GM18502 (cell line): ENCODE measurements at regions not wholly inside any gene's neighbourhood (a gene's known extent, or its start where the extent isn't known, plus 50 kb on each side); places are given as distances from the start of the nearest gene placed in this dataset.
"Not testable (repeated sequence)": the region's sequence is repeated elsewhere in the genome, so short reads cannot be mapped to it uniquely, and the experiment has no call there.

Source experiments
- ATAC-seq: cut with Tn5 transposase; IDR thresholded peaks from one replicate; pipeline ENCODE4 v1.9.1; 2021; ENCODE audit warnings: mild to moderate bottlenecking; ENCODE audit not compliant: unreplicated experiment, poor library complexity

- no peak for ATAC-seq
Measured at GRCh38 chrX:122943918-122944317, 240.2 kb upstream of the GRIA3 start.

- no peak for ATAC-seq
Measured at GRCh38 chrX:122945328-122945727, 238.8 kb upstream of the GRIA3 start.

GRCh38 chrX:122972604-122973003 lies 211.5 kb upstream of the GRIA3 start:
- ATAC-seq: no peak

GRCh38 chrX:122982521-122982920 lies 201.6 kb upstream of the GRIA3 start:
- ATAC-seq: no peak

GRCh38 chrX:123002844-123003243 lies 181.2 kb upstream of the GRIA3 start:
- not testable (repeated sequence) for ATAC-seq

- no peak for ATAC-seq
Measured at GRCh38 chrX:123013141-123013540, 170.9 kb upstream of the GRIA3 start.

GRCh38 chrX:123036401-123036800 lies 147.7 kb upstream of the GRIA3 start:
- ATAC-seq: no peak

GRCh38 chrX:123049071-123049625 lies 134.9 kb upstream of the GRIA3 start:
- ATAC-seq: no peak

GRCh38 chrX:123060986-123061385 lies 123.1 kb upstream of the GRIA3 start:
- ATAC-seq: no peak

GRCh38 chrX:123064053-123064452 lies 120.0 kb upstream of the GRIA3 start:
- ATAC-seq: no peak

- ATAC-seq: no peak
Measured at GRCh38 chrX:123072686-123073385, 111.2 kb upstream of the GRIA3 start.

- no peak for ATAC-seq
Measured at GRCh38 chrX:123075947-123076561, 108.0 kb upstream of the GRIA3 start.

- no peak for ATAC-seq
Measured at GRCh38 chrX:123077631-123078030, 106.4 kb upstream of the GRIA3 start.

- ATAC-seq: no peak
Measured at GRCh38 chrX:123080065-123080464, 104.0 kb upstream of the GRIA3 start.

GRCh38 chrX:123081776-123082175 lies 102.3 kb upstream of the GRIA3 start:
- no peak for ATAC-seq

- ATAC-seq: no peak
Measured at GRCh38 chrX:123083924-123084323, 100.2 kb upstream of the GRIA3 start.

GRCh38 chrX:123084797-123085196 lies 99.3 kb upstream of the GRIA3 start:
- no peak for ATAC-seq

- no peak for ATAC-seq
Measured at GRCh38 chrX:123085311-123085940, 98.7 kb upstream of the GRIA3 start.

- ATAC-seq: no peak
Measured at GRCh38 chrX:123086768-123087167, 97.3 kb upstream of the GRIA3 start.

GRCh38 chrX:123087326-123087725 lies 96.8 kb upstream of the GRIA3 start:
- ATAC-seq: no peak

GRCh38 chrX:123088331-123088730 lies 95.7 kb upstream of the GRIA3 start:
- ATAC-seq: no peak
